Lower lobe of right lung (tissue), 2 donors: ENCODE measurements at regions not wholly inside any gene's neighbourhood (a gene's known extent, or its start where the extent isn't known, plus 50 kb on each side); places are given as distances from the start of the nearest gene placed in this dataset.

Source experiments
- ATAC-seq, 2 donors: fragments of 200-7000 bp; cut with Tn5 transposase; one replicate each; pipeline ENCODE4 v1.9.1; 2020 to 2022; ENCODE audit warnings: mild to moderate bottlenecking in 2 of 2, moderate library complexity in 2 of 2
- DNase-seq: peaks from one replicate; pipeline ENCODE4 v3.0.0-alpha.2; 2020
- H3K27ac ChIP-seq: fragments of 200-600 bp; one replicate; pipeline ENCODE4 v1.8.0; 2022
- H3K27me3 ChIP-seq: fragments of 200-600 bp; one replicate; pipeline ENCODE4 v1.8.0; 2022; ENCODE audit warnings: low read depth
- H3K36me3 ChIP-seq: fragments of 200-600 bp; one replicate; pipeline ENCODE4 v1.8.0; 2022; ENCODE audit warnings: mild to moderate bottlenecking
- H3K4me1 ChIP-seq: fragments of 200-600 bp; one replicate; pipeline ENCODE4 v1.8.0; 2022
- H3K4me3 ChIP-seq: fragments of 200-600 bp; one replicate; pipeline ENCODE4 v1.8.0; 2022; ENCODE audit warnings: mild to moderate bottlenecking
- H3K9me3 ChIP-seq: fragments of 200-600 bp; one replicate; pipeline ENCODE4 v1.8.0; 2022
- intact Hi-C: fragments of 100-400 bp; cut with DNase I; formaldehyde crosslinking; loops from one replicate; pipeline ENCODE4 v1.11.0; 2022
- TF ChIP-seq, protein P1 (sequence below): fragments of 200-600 bp; IDR thresholded peaks from one replicate; pipeline ENCODE4 v1.8.0; 2022; ENCODE audit warnings: antibody characterized with exemption, mild to moderate bottlenecking
- donor health status: DM: no; HTN: yes; CAD: no; lungs with severe emphysema.

- Histone ChIP-seq H3K4me1 (no peaks in the 10 kb centered on the region), H3K9me3 (no peaks in the 10 kb centered on the region), H3K36me3 (no peaks in the 10 kb centered on the region), H3K27me3 (no peaks in the 10 kb centered on the region), H3K27ac (no peak overlapping the region), H3K4me3 (no peak overlapping the region)
- ATAC-seq (no peak), DNase-seq (no peak)
- intact Hi-C loops = no loop called here
- TF ChIP-seq, protein P1, sequence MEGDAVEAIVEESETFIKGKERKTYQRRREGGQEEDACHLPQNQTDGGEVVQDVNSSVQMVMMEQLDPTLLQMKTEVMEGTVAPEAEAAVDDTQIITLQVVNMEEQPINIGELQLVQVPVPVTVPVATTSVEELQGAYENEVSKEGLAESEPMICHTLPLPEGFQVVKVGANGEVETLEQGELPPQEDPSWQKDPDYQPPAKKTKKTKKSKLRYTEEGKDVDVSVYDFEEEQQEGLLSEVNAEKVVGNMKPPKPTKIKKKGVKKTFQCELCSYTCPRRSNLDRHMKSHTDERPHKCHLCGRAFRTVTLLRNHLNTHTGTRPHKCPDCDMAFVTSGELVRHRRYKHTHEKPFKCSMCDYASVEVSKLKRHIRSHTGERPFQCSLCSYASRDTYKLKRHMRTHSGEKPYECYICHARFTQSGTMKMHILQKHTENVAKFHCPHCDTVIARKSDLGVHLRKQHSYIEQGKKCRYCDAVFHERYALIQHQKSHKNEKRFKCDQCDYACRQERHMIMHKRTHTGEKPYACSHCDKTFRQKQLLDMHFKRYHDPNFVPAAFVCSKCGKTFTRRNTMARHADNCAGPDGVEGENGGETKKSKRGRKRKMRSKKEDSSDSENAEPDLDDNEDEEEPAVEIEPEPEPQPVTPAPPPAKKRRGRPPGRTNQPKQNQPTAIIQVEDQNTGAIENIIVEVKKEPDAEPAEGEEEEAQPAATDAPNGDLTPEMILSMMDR = no peak
Measured at GRCh38 chr4:181582595-181582994, 660.6 kb upstream of the TENM3 start.

DNA sequence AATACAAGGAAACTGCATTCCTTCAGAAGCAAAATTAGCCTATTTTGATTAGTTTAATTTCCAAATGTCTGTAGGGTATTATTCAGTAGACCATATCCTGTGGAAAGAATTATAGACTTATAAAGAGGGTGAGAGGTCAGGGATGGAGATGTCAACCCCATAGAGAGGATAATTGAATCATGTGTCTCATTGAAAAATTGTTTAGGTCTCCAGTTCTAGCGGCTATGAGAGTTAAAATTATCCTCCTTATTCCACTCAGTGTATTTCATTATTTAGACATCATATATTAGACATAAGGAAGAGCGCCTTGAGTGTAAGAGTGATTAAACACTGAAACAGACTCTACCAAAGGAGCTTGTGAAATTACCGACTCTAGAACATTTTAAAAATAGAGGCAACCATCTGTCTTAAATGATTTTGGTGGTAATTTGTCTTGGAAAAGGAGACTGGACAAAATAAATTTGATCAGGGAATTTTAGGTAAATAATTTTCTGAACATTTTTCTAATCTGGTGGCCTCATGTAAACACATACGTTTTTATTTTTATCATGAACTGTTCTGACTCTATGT, 654.4 kb upstream of the TENM3 start:
- ATAC-seq (no peak), DNase-seq (no peak)
- H3K4me3 ChIP-seq = no peak overlapping the region
- no peaks in the 10 kb centered on the region for H3K27me3 ChIP-seq
- intact Hi-C loops = no loop called here
- TF ChIP-seq, protein P1 = no peak
- no peak overlapping the region for H3K27ac ChIP-seq
- H3K9me3 ChIP-seq = no peaks in the 10 kb centered on the region
- H3K36me3 ChIP-seq = no peaks in the 10 kb centered on the region
- no peaks in the 10 kb centered on the region for H3K4me1 ChIP-seq

- intact Hi-C loops = no loop called here
- TF ChIP-seq, protein P1 = no peak
- Histone ChIP-seq H3K27ac (no peak overlapping the region), H3K4me3 (no peak overlapping the region), H3K36me3 (no peaks in the 10 kb centered on the region), H3K4me1 (no peaks in the 10 kb centered on the region), H3K27me3 (no peaks in the 10 kb centered on the region), H3K9me3 (no peaks in the 10 kb centered on the region)
- DNase-seq (no peak), ATAC-seq (no peak)
Measured at GRCh38 chr4:181592221-181592745, 650.9 kb upstream of the TENM3 start.

DNA sequence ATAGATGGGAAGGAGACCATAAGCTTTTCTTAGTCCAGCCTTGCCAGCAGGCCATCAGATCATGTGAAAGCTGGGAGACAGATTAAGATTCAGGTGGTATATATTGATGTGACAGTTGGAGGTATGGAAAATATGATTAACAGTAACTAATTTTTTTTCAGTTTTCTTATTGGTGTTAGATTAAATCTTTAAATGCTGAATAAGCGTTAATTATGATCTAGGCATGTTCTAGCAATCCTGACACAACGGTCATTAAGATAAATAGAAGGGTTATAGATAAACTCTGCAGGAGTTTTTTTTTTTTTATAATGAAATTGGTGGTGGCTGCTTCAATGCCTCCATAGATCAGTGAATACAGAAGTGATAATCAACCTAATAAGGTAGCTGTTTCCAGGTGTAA, 649.5 kb upstream of the TENM3 start:
- TF ChIP-seq, protein P1 = no peak
- no peaks in the 10 kb centered on the region for H3K9me3 ChIP-seq
- no peaks in the 10 kb centered on the region for H3K27me3 ChIP-seq
- intact Hi-C loops = no loop called here
- no peaks in the 10 kb centered on the region for H3K4me1 ChIP-seq
- no peak for ATAC-seq
- DNase-seq = no peak
- H3K4me3 ChIP-seq = no peak overlapping the region
- H3K36me3 ChIP-seq = no peaks in the 10 kb centered on the region
- no peak overlapping the region for H3K27ac ChIP-seq

DNA sequence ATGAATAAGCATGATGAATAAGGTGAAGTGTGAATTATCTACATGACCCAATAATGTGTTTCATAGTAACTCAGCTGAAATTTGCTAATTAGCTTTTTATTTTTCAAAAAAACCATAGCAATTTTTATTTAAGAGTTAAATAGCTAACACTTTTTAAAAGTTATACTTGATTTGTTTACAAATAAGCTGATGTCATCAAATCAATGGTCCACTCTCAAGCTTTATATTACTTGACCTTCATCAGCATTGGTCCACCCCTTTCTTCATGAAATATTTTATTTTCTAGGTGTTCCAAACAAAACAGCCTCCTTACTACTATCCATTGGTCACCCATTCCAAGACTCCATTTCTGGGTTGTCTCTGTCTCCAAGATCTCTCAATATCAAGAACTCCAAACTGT, 649.0 kb upstream of the TENM3 start:
- DNase-seq (no peak), ATAC-seq (no peak)
- Histone ChIP-seq H3K27me3 (no peaks in the 10 kb centered on the region), H3K9me3 (no peaks in the 10 kb centered on the region), H3K27ac (no peak overlapping the region), H3K4me1 (no peaks in the 10 kb centered on the region), H3K4me3 (no peak overlapping the region), H3K36me3 (no peaks in the 10 kb centered on the region)
- TF ChIP-seq, protein P1 = no peak
- intact Hi-C loops = no loop called here
